Mesendoderm (in vitro differentiated cells): ENCODE measurements at regions not wholly inside any gene's neighbourhood (a gene's known extent, or its start where the extent isn't known, plus 50 kb on each side); places are given as distances from the start of the nearest gene placed in this dataset.

Experiments used
- DNase-seq: peaks from one replicate; pipeline ENCODE4 v3.0.0; 2013
- H2AK5ac ChIP-seq: 2 replicates; pipeline ENCODE4 v1.6.1; 2013; ENCODE audit warnings: low read length, inconsistent platforms
- H2BK120ac ChIP-seq: 2 replicates; pipeline ENCODE4 v1.6.1; 2013; ENCODE audit warnings: low read depth, mild to moderate bottlenecking, low read length, moderate library complexity, mixed read lengths
- H2BK15ac ChIP-seq: replicated peaks from 2 replicates; pipeline ENCODE4 v1.6.1; 2013; ENCODE audit warnings: low read depth, mild to moderate bottlenecking, moderate library complexity
- H2BK5ac ChIP-seq: 2 replicates; pipeline ENCODE4 v1.6.1; 2013; ENCODE audit warnings: low read length, inconsistent platforms
- H3K18ac ChIP-seq: 2 replicates; pipeline ENCODE4 v1.6.1; 2013; ENCODE audit warnings: mild to moderate bottlenecking, low read length, mixed read lengths
- H3K23ac ChIP-seq: one replicate; pipeline ENCODE4 v1.6.1; 2013; ENCODE audit warnings: low read length
- H3K27ac ChIP-seq: 2 replicates; pipeline ENCODE4 v1.5.1; 2013; ENCODE audit warnings: low read depth, mild to moderate bottlenecking, inconsistent platforms, low read length, moderate library complexity
- H3K27me3 ChIP-seq: 2 replicates; pipeline ENCODE4 v1.6.1; 2013; ENCODE audit warnings: low read length, control low read depth, mild to moderate bottlenecking, inconsistent platforms; ENCODE audit not compliant: insufficient read depth, poor library complexity
- H3K36me3 ChIP-seq: 2 replicates; pipeline ENCODE4 v1.6.1; 2013; ENCODE audit warnings: low read length, inconsistent platforms; ENCODE audit not compliant: control insufficient read depth, insufficient read depth
- H3K4ac ChIP-seq: one replicate; pipeline ENCODE4 v1.6.1; 2013; ENCODE audit warnings: low read depth, mild to moderate bottlenecking, low read length, moderate library complexity
- H3K4me1 ChIP-seq: 2 replicates; pipeline ENCODE4 v1.6.1; 2013; ENCODE audit warnings: low read depth, low read length, inconsistent platforms; ENCODE audit not compliant: control insufficient read depth
- H3K4me2 ChIP-seq: 2 replicates; pipeline ENCODE4 v1.6.1; 2013; ENCODE audit warnings: low read length
- H3K4me3 ChIP-seq: 2 replicates; pipeline ENCODE4 v1.5.1; 2013; ENCODE audit warnings: mild to moderate bottlenecking, low read length
- H3K56ac ChIP-seq: one replicate; pipeline ENCODE4 v1.6.1; 2013; ENCODE audit warnings: low read length
- H3K79me1 ChIP-seq: 2 replicates; pipeline ENCODE4 v1.6.1; 2013; ENCODE audit warnings: low read length, inconsistent platforms
- H3K79me2 ChIP-seq: 2 replicates; pipeline ENCODE4 v1.6.1; 2013; ENCODE audit warnings: mild to moderate bottlenecking, low read length; ENCODE audit not compliant: control insufficient read depth, insufficient read depth
- H3K9ac ChIP-seq: 2 replicates; pipeline ENCODE4 v1.6.1; 2013; ENCODE audit warnings: low read length, inconsistent platforms
- H4K5ac ChIP-seq: one replicate; pipeline ENCODE4 v1.6.1; 2013; ENCODE audit warnings: low read length
- H4K8ac ChIP-seq: one replicate; pipeline ENCODE4 v1.6.1; 2013; ENCODE audit warnings: low read depth, mild to moderate bottlenecking, control low read depth, low read length, moderate library complexity
- WGBS: extraction: QIAGEN DNeasy Blood & Tissue Kit; methylation state at CpG from one replicate; pipeline ENCODE4 v1.1.7; 2013; ENCODE audit warnings: low lambda C conversion rate, missing lambda C conversion rate; ENCODE audit not compliant: insufficient coverage; ENCODE audit errors: extremely low coverage; 5-methylcytosine and 5-hydroxymethylcytosine counted together

- Histone ChIP-seq H2AK5ac (no peak overlapping the region), H3K23ac (no peak overlapping the region), H3K27me3 (no peaks in the 10 kb centered on the region), H3K9ac (no peak overlapping the region), H3K4me2 (no peak overlapping the region), H4K5ac (no peak overlapping the region), H3K56ac (no peak overlapping the region), H2BK5ac (no peak overlapping the region), H3K4me1 (no peaks in the 10 kb centered on the region), H3K27ac (no peak overlapping the region), H3K18ac (no peak overlapping the region), H3K36me3 (no peaks in the 10 kb centered on the region), H3K4ac (no peak overlapping the region), H3K4me3 (no peak overlapping the region), H2BK15ac (no peak overlapping the region), H2BK120ac (no peak overlapping the region), H3K79me2 (no peaks in the 10 kb centered on the region), H3K79me1 (no peaks in the 10 kb centered on the region), H4K8ac (no peak overlapping the region)
- no peak for DNase-seq
- WGBS: no CpG with 5 or more reads among the region's 8 CpGs
Observed at GRCh38 chr6:108734271-108734922, 113.8 kb upstream of the ARMC2 start.

- H3K79me1 ChIP-seq: no peaks in the 10 kb centered on the region
- H2BK5ac ChIP-seq: no peak overlapping the region
- H3K4me3 ChIP-seq: no peak overlapping the region
- no peak overlapping the region for H3K23ac ChIP-seq
- H4K8ac ChIP-seq: no peak overlapping the region
- H3K79me2 ChIP-seq: no peaks in the 10 kb centered on the region
- DNase-seq: no peak
- no peak overlapping the region for H2BK15ac ChIP-seq
- no peak overlapping the region for H4K5ac ChIP-seq
- no peaks in the 10 kb centered on the region for H3K27me3 ChIP-seq
- no peak overlapping the region for H3K4me2 ChIP-seq
- no peak overlapping the region for H3K9ac ChIP-seq
- H3K56ac ChIP-seq: no peak overlapping the region
- H2AK5ac ChIP-seq: no peak overlapping the region
- no peaks in the 10 kb centered on the region for H3K36me3 ChIP-seq
- no peak overlapping the region for H3K18ac ChIP-seq
- no peak overlapping the region for H2BK120ac ChIP-seq
- H3K4ac ChIP-seq: no peak overlapping the region
- no peak overlapping the region for H3K27ac ChIP-seq
- 100% methylated on average over 1 of the region's 2 CpGs for WGBS
- no peaks in the 10 kb centered on the region for H3K4me1 ChIP-seq
Observed at GRCh38 chr6:108735310-108736001, 112.8 kb upstream of the ARMC2 start.

- no CpG with 5 or more reads among the region's 7 CpGs for WGBS
Observed at GRCh38 chr6:108736002-108736361, 112.2 kb upstream of the ARMC2 start.

GRCh38 chr6:108736832-108737231 is 111.4 kb upstream of the ARMC2 start:
- peak; percentile 75 for DNase-seq
- 100% methylated on average over 1 of the region's 4 CpGs for WGBS
- no peak overlapping the region for H4K8ac ChIP-seq

More at GRCh38 chr6:108736002-108736361, 112.2 kb upstream of the ARMC2 start:
- no peak overlapping the region for H2BK15ac ChIP-seq
- H3K18ac ChIP-seq: no peak overlapping the region
- no peaks in the 10 kb centered on the region for H3K4me1 ChIP-seq
- no peak overlapping the region for H3K4me2 ChIP-seq
- no peak overlapping the region for H3K56ac ChIP-seq
- no peak overlapping the region for H2BK5ac ChIP-seq
- no peak overlapping the region for H4K5ac ChIP-seq
- no peaks in the 10 kb centered on the region for H3K27me3 ChIP-seq
- H3K9ac ChIP-seq: no peak overlapping the region
- H3K36me3 ChIP-seq: no peaks in the 10 kb centered on the region
- no peaks in the 10 kb centered on the region for H3K79me2 ChIP-seq
- H4K8ac ChIP-seq: no peak overlapping the region
- H3K79me1 ChIP-seq: no peaks in the 10 kb centered on the region
- no peak overlapping the region for H3K23ac ChIP-seq
- no peak overlapping the region for H3K27ac ChIP-seq
- H3K4me3 ChIP-seq: no peak overlapping the region
- H3K4ac ChIP-seq: no peak overlapping the region
- H2AK5ac ChIP-seq: no peak overlapping the region
- H2BK120ac ChIP-seq: no peak overlapping the region
- DNase-seq: peak; percentile 71

GRCh38 chr6:108737594-108738546 is 110.4 kb upstream of the ARMC2 start:
- Histone ChIP-seq H3K79me2 (no peaks in the 10 kb centered on the region), H3K4me2 (no peak overlapping the region), H3K4me3 (no peak overlapping the region), H4K8ac (no peak overlapping the region), H3K27me3 (no peaks in the 10 kb centered on the region), H2BK120ac (no peak overlapping the region), H3K18ac (no peak overlapping the region), H2BK5ac (no peak overlapping the region), H3K23ac (no peak overlapping the region), H3K27ac (no peak overlapping the region), H2BK15ac (no peak overlapping the region), H3K79me1 (no peaks in the 10 kb centered on the region), H3K4me1 (no peaks in the 10 kb centered on the region), H3K36me3 (no peaks in the 10 kb centered on the region), H3K56ac (no peak overlapping the region), H4K5ac (no peak overlapping the region), H3K4ac (no peak overlapping the region), H3K9ac (no peak overlapping the region), H2AK5ac (no peak overlapping the region)
- DNase-seq: no peak
- WGBS: no CpG with 5 or more reads among the region's 18 CpGs

More at GRCh38 chr6:108736832-108737231, 111.4 kb upstream of the ARMC2 start:
- Histone ChIP-seq H3K9ac (no peak overlapping the region), H3K79me1 (no peaks in the 10 kb centered on the region), H3K4me1 (no peaks in the 10 kb centered on the region), H3K56ac (no peak overlapping the region), H2BK120ac (no peak overlapping the region), H2AK5ac (no peak overlapping the region), H2BK15ac (no peak overlapping the region), H3K27me3 (no peaks in the 10 kb centered on the region), H4K5ac (no peak overlapping the region), H3K36me3 (no peaks in the 10 kb centered on the region), H3K4me3 (no peak overlapping the region), H3K23ac (no peak overlapping the region), H3K79me2 (no peaks in the 10 kb centered on the region), H3K4ac (no peak overlapping the region), H3K27ac (no peak overlapping the region), H3K18ac (no peak overlapping the region), H2BK5ac (no peak overlapping the region), H3K4me2 (no peak overlapping the region)
